ENCODE measurements at regions not wholly inside any gene's neighbourhood (a gene's known extent, or its start where the extent isn't known, plus 50 kb on each side); places are given as distances from the start of the nearest gene placed in this dataset.

DNA sequence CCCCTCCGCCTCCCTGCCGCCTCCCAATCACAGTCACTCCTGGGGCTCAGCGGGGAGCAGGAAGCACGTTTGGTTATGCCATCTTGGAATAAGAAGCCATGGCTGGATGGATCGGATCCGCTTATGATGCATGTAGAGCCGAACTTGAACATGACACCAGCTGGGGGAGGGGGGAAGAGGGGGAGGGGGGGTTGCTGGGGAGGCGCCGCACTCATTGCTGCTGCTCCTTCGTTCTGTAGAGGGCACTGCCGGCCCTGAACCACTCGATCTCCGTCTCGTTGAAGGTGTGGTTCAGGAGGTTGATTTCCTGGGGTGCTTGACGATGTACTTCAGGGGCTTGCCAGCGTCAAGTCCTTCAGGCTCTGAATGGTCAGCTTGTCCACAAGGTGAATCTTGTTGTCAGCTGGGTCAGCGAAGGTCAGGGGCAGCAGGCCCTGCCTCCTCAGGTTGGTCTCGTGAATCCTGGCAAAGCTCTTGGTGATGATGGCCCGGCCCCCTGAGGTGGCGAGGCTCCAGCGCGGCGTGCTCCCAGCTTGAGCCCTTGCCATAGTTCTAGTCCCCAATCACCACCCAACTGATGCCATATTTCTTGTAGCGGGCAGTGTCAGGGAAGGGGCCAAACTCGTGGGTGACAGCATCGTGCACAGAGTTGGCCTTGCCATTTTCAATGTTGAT lies 476.9 kb upstream of the ISX start:
- no peaks in the 10 kb centered on the region for H3K36me3 ChIP-seq (replicated peaks in 1 of 2; ENCODE audit: control insufficient read depth in 1 of 2, insufficient read depth in 2 of 2, low read length in 2 of 2)
- H3K9ac ChIP-seq (ENCODE audit: insufficient read depth, low read depth, low read length): no peak overlapping the region
- no peaks in the 10 kb centered on the region for H3K4me1 ChIP-seq (ENCODE audit: insufficient read depth, low read length)
- H3K27ac ChIP-seq (ENCODE audit: extremely low read length, insufficient read depth, low read length): no peak overlapping the region
- DNase-seq (ENCODE audit: low spot score) (no peak), FAIRE-seq (no peak), ATAC-seq (no peak)
- WGBS (ENCODE audit: low lambda C conversion rate): 53% methylated on average over 19 of the region's 26 CpGs
- ChIA-PET CTCF (ENCODE audit: low intra/inter-chr PET ratio, low total read pairs) (no interaction called here), POLR2A (no interaction called here)
- no TSS peak for BruUV-seq (replicated peaks)
- H3K4me3 ChIP-seq (replicated peaks in 1 of 3; ENCODE audit: insufficient read depth in 1 of 3, low read depth in 2 of 3, low read length in 3 of 3): no peak overlapping the region
- intact Hi-C loops (cut with micrococcal nuclease; ENCODE audit: unreplicated experiment) (no loop called here), in situ Hi-C loops (cut with HindIII; ENCODE audit: extremely low pct_ligation_motif_present, low pct_unique_long_range_greater_than_20kb) (no loop called here)
- no peaks in the 10 kb centered on the region for H4K20me1 ChIP-seq (ENCODE audit: insufficient read depth, low read length)
- no peaks in the 10 kb centered on the region for H3K9me3 ChIP-seq (ENCODE audit: low read length)
- H3K4me2 ChIP-seq (ENCODE audit: low read depth, low read length): no peak overlapping the region
- TF ChIP-seq CBX5 (CRISPR knock-in tag; IDR thresholded peaks at IDR 0.05; ENCODE audit: borderline replicate concordance): no peak
- TF ChIP-seq MEIS1 (CRISPR knock-in tag; IDR thresholded peaks at IDR 0.05; ENCODE audit: borderline replicate concordance): no peak
- TF ChIP-seq, protein P1, sequence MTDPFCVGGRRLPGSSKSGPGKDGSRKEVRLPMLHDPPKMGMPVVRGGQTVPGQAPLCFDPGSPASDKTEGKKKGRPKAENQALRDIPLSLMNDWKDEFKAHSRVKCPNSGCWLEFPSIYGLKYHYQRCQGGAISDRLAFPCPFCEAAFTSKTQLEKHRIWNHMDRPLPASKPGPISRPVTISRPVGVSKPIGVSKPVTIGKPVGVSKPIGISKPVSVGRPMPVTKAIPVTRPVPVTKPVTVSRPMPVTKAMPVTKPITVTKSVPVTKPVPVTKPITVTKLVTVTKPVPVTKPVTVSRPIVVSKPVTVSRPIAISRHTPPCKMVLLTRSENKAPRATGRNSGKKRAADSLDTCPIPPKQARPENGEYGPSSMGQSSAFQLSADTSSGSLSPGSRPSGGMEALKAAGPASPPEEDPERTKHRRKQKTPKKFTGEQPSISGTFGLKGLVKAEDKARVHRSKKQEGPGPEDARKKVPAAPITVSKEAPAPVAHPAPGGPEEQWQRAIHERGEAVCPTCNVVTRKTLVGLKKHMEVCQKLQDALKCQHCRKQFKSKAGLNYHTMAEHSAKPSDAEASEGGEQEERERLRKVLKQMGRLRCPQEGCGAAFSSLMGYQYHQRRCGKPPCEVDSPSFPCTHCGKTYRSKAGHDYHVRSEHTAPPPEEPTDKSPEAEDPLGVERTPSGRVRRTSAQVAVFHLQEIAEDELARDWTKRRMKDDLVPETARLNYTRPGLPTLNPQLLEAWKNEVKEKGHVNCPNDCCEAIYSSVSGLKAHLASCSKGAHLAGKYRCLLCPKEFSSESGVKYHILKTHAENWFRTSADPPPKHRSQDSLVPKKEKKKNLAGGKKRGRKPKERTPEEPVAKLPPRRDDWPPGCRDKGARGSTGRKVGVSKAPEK (CRISPR knock-in tag; IDR thresholded peaks at IDR 0.05; ENCODE audit: borderline replicate concordance): no peak
- TF ChIP-seq ERF (CRISPR knock-in tag; IDR thresholded peaks at IDR 0.05): no peak
- TF ChIP-seq, protein P2, sequence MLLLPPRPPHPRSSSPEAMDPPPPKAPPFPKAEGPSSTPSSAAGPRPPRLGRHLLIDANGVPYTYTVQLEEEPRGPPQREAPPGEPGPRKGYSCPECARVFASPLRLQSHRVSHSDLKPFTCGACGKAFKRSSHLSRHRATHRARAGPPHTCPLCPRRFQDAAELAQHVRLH (CRISPR knock-in tag; IDR thresholded peaks at IDR 0.05; ENCODE audit: borderline replicate concordance, low read depth): no peak
- no peak for TF ChIP-seq CCDC6 (CRISPR knock-in tag; IDR thresholded peaks at IDR 0.05)
- TF ChIP-seq KLF13 (CRISPR knock-in tag; IDR thresholded peaks at IDR 0.05): no peak
- TF ChIP-seq, protein P3, sequence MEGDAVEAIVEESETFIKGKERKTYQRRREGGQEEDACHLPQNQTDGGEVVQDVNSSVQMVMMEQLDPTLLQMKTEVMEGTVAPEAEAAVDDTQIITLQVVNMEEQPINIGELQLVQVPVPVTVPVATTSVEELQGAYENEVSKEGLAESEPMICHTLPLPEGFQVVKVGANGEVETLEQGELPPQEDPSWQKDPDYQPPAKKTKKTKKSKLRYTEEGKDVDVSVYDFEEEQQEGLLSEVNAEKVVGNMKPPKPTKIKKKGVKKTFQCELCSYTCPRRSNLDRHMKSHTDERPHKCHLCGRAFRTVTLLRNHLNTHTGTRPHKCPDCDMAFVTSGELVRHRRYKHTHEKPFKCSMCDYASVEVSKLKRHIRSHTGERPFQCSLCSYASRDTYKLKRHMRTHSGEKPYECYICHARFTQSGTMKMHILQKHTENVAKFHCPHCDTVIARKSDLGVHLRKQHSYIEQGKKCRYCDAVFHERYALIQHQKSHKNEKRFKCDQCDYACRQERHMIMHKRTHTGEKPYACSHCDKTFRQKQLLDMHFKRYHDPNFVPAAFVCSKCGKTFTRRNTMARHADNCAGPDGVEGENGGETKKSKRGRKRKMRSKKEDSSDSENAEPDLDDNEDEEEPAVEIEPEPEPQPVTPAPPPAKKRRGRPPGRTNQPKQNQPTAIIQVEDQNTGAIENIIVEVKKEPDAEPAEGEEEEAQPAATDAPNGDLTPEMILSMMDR (CRISPR knock-in tag; IDR thresholded peaks at IDR 0.05): no peak
- TF ChIP-seq PAX8 (CRISPR knock-in tag; IDR thresholded peaks at IDR 0.05; ENCODE audit: borderline replicate concordance): no peak
- no peak for TF ChIP-seq NKX3-1 (CRISPR knock-in tag; IDR thresholded peaks at IDR 0.05)
- TF ChIP-seq, protein P4, sequence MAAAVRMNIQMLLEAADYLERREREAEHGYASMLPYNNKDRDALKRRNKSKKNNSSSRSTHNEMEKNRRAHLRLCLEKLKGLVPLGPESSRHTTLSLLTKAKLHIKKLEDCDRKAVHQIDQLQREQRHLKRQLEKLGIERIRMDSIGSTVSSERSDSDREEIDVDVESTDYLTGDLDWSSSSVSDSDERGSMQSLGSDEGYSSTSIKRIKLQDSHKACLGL (CRISPR knock-in tag; IDR thresholded peaks at IDR 0.05): no peak
- no peak for TF ChIP-seq SMC3 (IDR thresholded peaks at IDR 0.05; ENCODE audit: low read length)
- TF ChIP-seq ZNF562 (CRISPR knock-in tag; IDR thresholded peaks at IDR 0.05; ENCODE audit: borderline replicate concordance): no peak
- no peak overlapping the region for H2AFZ ChIP-seq (ENCODE audit: low read length)
- no peaks in the 10 kb centered on the region for H3K27me3 ChIP-seq (ENCODE audit: control insufficient read depth in 1 of 2, insufficient read depth in 2 of 2, low read length in 2 of 2)
- no peaks in the 10 kb centered on the region for H3K79me2 ChIP-seq (ENCODE audit: insufficient read depth, low read length)

Data from HepG2 (cell line).